ENCODE measurements at regions not wholly inside any gene's neighbourhood (a gene's known extent, or its start where the extent isn't known, plus 50 kb on each side); places are given as distances from the start of the nearest gene placed in this dataset.

GRCh38 chr15:31964586-31965307 lies 65.6 kb upstream of the CHRNA7 start:
- Mint-ChIP-seq H3K36me3 (ENCODE audit: insufficient read depth) (no peaks in the 10 kb centered on the region), H3K4me3 (ENCODE audit: low read depth) (no peak overlapping the region), H3K27ac (no peak overlapping the region), H3K4me1 (ENCODE audit: low read depth) (no peaks in the 10 kb centered on the region), H3K27me3 (peaks cover 9% of the 10 kb centered on the region), H3K9me3 (ENCODE audit: low read depth) (peaks cover 11% of the 10 kb centered on the region)
- TF ChIP-seq, protein P1, sequence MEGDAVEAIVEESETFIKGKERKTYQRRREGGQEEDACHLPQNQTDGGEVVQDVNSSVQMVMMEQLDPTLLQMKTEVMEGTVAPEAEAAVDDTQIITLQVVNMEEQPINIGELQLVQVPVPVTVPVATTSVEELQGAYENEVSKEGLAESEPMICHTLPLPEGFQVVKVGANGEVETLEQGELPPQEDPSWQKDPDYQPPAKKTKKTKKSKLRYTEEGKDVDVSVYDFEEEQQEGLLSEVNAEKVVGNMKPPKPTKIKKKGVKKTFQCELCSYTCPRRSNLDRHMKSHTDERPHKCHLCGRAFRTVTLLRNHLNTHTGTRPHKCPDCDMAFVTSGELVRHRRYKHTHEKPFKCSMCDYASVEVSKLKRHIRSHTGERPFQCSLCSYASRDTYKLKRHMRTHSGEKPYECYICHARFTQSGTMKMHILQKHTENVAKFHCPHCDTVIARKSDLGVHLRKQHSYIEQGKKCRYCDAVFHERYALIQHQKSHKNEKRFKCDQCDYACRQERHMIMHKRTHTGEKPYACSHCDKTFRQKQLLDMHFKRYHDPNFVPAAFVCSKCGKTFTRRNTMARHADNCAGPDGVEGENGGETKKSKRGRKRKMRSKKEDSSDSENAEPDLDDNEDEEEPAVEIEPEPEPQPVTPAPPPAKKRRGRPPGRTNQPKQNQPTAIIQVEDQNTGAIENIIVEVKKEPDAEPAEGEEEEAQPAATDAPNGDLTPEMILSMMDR (IDR thresholded peaks at IDR 0.05; ENCODE audit: unreplicated experiment), result no peak
- no peak for DNase-seq (ENCODE audit: low spot score, unreplicated experiment)

DNA sequence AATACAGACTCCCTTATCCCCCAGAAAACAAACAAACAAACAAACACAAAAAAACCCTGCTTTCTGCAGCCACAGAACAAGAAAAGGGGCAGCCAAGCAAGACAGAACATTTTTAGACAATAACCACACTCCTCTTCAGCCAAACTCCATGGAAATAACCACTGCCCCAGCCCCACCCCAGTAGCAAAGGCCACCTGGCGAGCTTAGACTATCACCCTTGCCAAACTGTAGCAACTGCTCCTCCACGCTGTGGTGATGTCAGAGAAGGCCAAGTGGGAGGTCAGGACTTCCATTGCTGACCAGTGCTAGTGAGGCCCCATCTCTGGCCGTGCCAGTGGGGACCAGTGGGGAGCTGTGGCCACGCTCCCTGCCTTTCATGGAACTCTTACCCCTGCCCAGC lies 60.3 kb upstream of the CHRNA7 start:
- Mint-ChIP-seq H3K4me1 (ENCODE audit: low read depth) (peaks cover 1% of the 10 kb centered on the region), H3K27ac (no peak overlapping the region), H3K36me3 (ENCODE audit: insufficient read depth) (no peaks in the 10 kb centered on the region), H3K27me3 (peaks cover 19% of the 10 kb centered on the region), H3K4me3 (ENCODE audit: low read depth) (no peak overlapping the region), H3K9me3 (ENCODE audit: low read depth) (no peaks in the 10 kb centered on the region)
- DNase-seq (ENCODE audit: low spot score, unreplicated experiment), result no peak
- TF ChIP-seq, protein P1 (IDR thresholded peaks at IDR 0.05; ENCODE audit: unreplicated experiment), result no peak

DNA sequence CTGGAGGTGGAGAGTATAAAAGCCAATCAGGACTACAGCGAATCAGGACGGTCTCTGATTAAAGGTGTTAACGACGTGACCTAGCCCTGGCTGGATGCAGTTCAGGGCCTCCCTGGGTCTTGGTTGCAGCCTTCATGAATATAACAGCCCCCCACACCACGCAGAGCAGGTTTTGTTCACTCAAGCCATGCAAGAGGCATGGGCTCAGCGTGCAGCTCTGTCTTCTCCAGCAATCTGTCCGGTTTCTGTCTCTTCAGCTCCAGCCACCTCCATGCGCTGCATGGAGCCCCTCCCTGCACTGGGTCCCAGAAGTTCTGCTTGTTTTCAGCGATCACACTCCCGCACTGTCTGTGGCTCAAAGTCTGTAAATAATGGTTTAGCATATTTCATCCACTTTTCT lies 57.1 kb upstream of the CHRNA7 start:
- Mint-ChIP-seq H3K9me3 (ENCODE audit: low read depth) (no peaks in the 10 kb centered on the region), H3K27ac (no peak overlapping the region), H3K4me1 (ENCODE audit: low read depth) (peaks cover 2% of the 10 kb centered on the region), H3K27me3 (peaks cover 36% of the 10 kb centered on the region), H3K4me3 (ENCODE audit: low read depth) (no peak overlapping the region), H3K36me3 (ENCODE audit: insufficient read depth) (no peaks in the 10 kb centered on the region)
- DNase-seq (ENCODE audit: low spot score, unreplicated experiment), result no peak
- TF ChIP-seq, protein P1 (IDR thresholded peaks at IDR 0.05; ENCODE audit: unreplicated experiment), result no peak

DNA sequence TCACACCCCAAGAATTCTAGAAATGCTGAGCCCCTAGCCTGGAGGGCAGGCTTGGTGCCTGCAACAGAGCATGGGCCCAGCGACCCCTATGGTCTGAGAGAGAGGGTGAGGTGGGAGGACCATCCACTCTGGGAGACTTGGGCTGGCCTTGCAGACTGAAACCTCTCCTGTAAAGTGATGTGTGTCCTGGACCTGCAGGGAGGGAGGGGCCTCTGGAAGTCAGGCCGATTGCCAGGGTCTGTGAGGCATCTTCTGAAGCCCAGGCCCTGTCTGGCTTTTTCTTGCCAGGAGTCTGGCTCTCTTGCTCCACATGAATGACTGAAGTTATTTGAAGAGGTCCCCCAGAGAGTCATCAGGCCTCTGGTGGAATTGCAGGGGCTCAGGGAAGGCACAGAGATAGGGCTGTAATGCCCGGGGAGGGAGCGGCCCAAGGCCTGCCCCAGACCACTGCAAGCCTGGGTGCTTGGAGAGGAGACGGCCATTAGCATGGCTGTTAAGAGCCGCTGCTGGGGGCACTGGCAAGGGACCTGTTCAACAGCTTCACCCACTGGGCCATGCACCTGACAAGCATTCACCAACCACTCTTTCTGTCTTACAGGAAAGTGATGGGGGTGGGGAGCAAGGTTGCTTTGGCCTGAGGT lies 56.0 kb upstream of the CHRNA7 start:
- Mint-ChIP-seq H3K4me3 (ENCODE audit: low read depth) (no peak overlapping the region), H3K4me1 (ENCODE audit: low read depth) (peaks cover 2% of the 10 kb centered on the region), H3K9me3 (ENCODE audit: low read depth) (no peaks in the 10 kb centered on the region), H3K27ac (no peak overlapping the region), H3K36me3 (ENCODE audit: insufficient read depth) (no peaks in the 10 kb centered on the region), H3K27me3 (peaks cover 47% of the 10 kb centered on the region)
- TF ChIP-seq, protein P1 (IDR thresholded peaks at IDR 0.05; ENCODE audit: unreplicated experiment), result no peak
- DNase-seq (ENCODE audit: low spot score, unreplicated experiment), result no peak

DNA sequence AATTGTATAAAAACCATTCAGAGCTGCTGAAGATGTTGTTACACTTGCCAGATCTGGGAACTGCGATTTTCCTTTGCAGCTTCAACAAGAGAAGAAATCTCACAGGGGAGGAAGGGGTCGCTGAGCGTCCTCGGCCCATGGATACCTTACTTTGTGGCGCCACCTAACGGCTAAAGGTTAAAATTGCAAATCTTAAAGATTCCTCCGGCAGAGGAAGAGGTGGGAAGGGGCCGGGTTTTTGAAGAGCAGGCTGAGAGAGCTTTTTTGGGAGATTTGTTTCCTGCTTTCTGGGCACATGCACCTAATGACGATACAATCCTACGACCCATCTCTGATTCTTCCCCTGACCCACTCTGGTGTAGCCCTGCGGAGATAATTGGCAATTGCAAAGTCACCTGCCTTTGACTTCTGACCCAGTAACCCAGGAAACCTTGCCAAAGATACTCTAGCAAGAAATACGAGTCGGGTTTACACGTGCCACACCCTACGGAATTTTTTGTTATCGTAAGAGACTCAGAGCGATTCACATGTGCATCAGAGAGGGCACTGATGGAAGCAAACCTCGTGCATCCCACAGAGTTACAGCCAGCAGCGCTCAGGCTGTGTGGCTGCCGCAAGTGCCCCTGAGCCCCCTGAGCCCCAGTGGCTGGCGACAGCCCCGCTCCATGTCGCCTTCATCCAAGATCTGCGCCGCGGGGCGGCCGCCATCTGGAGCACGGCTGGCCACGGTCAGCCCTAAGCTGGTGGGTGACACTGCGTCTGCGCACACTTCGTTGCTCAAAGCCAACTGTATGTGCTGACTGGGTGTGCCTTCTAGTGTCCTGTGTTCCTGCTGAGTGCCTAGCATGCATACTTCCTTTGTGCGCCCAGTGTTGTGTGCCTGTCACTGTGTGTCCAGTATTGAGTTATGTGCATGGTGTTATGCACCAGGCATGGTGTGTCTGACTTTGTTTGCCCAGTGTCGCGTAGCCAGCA lies 55.2 kb upstream of the CHRNA7 start:
- peak; percentile 56 for DNase-seq (ENCODE audit: low spot score, unreplicated experiment)
- H3K36me3 Mint-ChIP-seq (ENCODE audit: insufficient read depth), result no peaks in the 10 kb centered on the region
- no peaks in the 10 kb centered on the region for H3K9me3 Mint-ChIP-seq (ENCODE audit: low read depth)
- no peak overlapping the region for H3K4me3 Mint-ChIP-seq (ENCODE audit: low read depth)
- no peak overlapping the region for H3K27ac Mint-ChIP-seq
- TF ChIP-seq, protein P1 (IDR thresholded peaks at IDR 0.05; ENCODE audit: unreplicated experiment), result peak; percentile 85
- H3K4me1 Mint-ChIP-seq (ENCODE audit: low read depth), result peaks cover 2% of the 10 kb centered on the region
- peaks cover 47% of the 10 kb centered on the region for H3K27me3 Mint-ChIP-seq

Measured in progenitor cell of endocrine pancreas (in vitro differentiated cells).